ENCODE measurements at regions not wholly inside any gene's neighbourhood (a gene's known extent, or its start where the extent isn't known, plus 50 kb on each side); places are given as distances from the start of the nearest gene placed in this dataset.

DNA sequence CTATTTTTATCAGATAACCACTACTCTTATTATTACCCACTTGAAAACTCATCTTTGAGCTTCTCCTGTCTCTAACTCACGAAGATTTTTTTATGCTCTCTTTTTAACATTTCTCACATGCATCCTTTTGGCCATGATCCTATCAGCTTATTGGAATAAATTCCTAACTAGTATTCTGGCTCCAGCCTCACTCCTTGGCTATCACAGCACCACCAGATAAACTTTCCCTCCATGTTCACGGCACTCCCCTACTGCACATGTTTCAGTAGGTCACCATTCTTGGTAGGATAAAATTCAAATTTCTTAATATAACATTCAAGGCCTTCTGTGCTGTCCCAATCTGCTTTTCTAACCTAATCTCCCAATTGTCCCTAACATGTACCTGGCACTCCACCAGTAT is 186.6 kb upstream of the UBASH3B start:
- TF ChIP-seq, protein P1, sequence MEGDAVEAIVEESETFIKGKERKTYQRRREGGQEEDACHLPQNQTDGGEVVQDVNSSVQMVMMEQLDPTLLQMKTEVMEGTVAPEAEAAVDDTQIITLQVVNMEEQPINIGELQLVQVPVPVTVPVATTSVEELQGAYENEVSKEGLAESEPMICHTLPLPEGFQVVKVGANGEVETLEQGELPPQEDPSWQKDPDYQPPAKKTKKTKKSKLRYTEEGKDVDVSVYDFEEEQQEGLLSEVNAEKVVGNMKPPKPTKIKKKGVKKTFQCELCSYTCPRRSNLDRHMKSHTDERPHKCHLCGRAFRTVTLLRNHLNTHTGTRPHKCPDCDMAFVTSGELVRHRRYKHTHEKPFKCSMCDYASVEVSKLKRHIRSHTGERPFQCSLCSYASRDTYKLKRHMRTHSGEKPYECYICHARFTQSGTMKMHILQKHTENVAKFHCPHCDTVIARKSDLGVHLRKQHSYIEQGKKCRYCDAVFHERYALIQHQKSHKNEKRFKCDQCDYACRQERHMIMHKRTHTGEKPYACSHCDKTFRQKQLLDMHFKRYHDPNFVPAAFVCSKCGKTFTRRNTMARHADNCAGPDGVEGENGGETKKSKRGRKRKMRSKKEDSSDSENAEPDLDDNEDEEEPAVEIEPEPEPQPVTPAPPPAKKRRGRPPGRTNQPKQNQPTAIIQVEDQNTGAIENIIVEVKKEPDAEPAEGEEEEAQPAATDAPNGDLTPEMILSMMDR (IDR thresholded peaks at IDR 0.05; ENCODE audit: borderline replicate concordance, extremely low read depth, low read length, poor library complexity, severe bottlenecking): no peak
- no peak for TF ChIP-seq EZH2 (IDR thresholded peaks at IDR 0.05; ENCODE audit: borderline replicate concordance, low read depth, low read length, severe bottlenecking)
